Kidney (tissue), 13 donors: ENCODE measurements at regions not wholly inside any gene's neighbourhood (a gene's known extent, or its start where the extent isn't known, plus 50 kb on each side); places are given as distances from the start of the nearest gene placed in this dataset.

Experiments used
- DNase-seq, 5 donors: peaks; one replicate each; pipeline ENCODE4 v3.0.0-alpha.2; 2013 to 2020
- FAIRE-seq: peaks from 2 replicates; lab custom pipeline; 2012; peaks lifted over from hg19 to GRCh38; lab: Jason Lieb, UNC
- H3K27ac ChIP-seq, 2 donors: one replicate each; pipeline ENCODE4 v1.7.0; 2013; ENCODE audit warnings: low read depth in 2 of 2, low read length in 2 of 2, inconsistent platforms in 1 of 2
- H3K27me3 ChIP-seq: one replicate; pipeline ENCODE4 v1.7.1; 2013; ENCODE audit warnings: low read length, inconsistent platforms; ENCODE audit not compliant: control insufficient read depth, insufficient read depth
- H3K36me3 ChIP-seq, 3 donors: one replicate each; pipeline versions ENCODE4 v1.7.0 to v1.7.1; 2013; ENCODE audit warnings: low read length in 3 of 3, control low read depth in 1 of 3, inconsistent platforms in 1 of 3; ENCODE audit not compliant: insufficient read depth in 3 of 3, control insufficient read depth in 2 of 3
- H3K4me1 ChIP-seq, 3 donors: one replicate each; pipeline versions ENCODE4 v1.7.0 to v1.7.1; 2013; ENCODE audit warnings: low read length in 3 of 3, inconsistent platforms in 1 of 3, low read depth in 1 of 3; ENCODE audit not compliant: control insufficient read depth in 2 of 3, insufficient read depth in 2 of 3
- H3K4me3 ChIP-seq, 3 donors: one replicate each; pipeline versions ENCODE4 v1.7.0 to v1.8.1; 2013; ENCODE audit warnings: low read length in 3 of 3, control low read depth in 1 of 3, inconsistent platforms in 1 of 3
- H3K9ac ChIP-seq, 3 donors: one replicate each; pipeline versions ENCODE4 v1.7.0 to v1.7.1; 2013; ENCODE audit warnings: low read length in 3 of 3, control low read depth in 1 of 3, inconsistent platforms in 1 of 3
- H3K9me3 ChIP-seq, 3 donors: one replicate each; pipeline versions ENCODE4 v1.7.0 to v1.7.1; 2013; ENCODE audit warnings: low read length in 3 of 3, control low read depth in 1 of 3, inconsistent platforms in 1 of 3; ENCODE audit not compliant: control insufficient read depth in 2 of 3, insufficient read depth in 1 of 3
- intact Hi-C: fragments of 100-400 bp; cut with DNase I; formaldehyde crosslinking; loops from one replicate; pipeline ENCODE4 v1.11.1; 2022
- TF ChIP-seq, protein P1 (sequence below): IDR thresholded peaks from 3 replicates; pipeline ENCODE4 v1.5.1; 2012; ENCODE audit warnings: mild to moderate bottlenecking, moderate library complexity, borderline replicate concordance; ENCODE audit not compliant: insufficient read depth; ENCODE audit errors: extremely low read depth
- donor health status: control.
- donor health status: control.
- donor health status: control.
- donor health status: control.
- donor health status: control.
- donor health status: DM: yes; HTN: yes; CAD: no.
- donor health status: Normal renal cell carcinoma (clear cell type).

DNA sequence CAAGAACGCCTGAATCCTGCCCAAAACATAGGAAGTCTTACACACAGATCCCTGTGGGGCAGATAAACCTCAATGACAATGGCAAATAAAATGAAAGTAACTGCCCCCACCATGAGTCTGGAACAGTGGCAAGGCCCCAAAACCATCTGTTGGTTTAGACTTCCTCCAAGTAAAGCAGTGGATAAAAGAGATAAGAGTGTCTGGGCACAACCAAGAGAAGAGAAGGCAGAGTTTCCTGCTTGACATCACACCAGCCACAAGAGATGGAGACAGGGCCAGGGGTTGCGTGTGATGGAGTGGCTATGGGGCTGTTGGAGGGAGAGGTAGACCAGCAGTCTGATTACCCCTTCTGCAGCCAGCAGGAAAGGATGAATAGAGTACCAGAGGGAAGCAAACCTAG is 212.1 kb upstream of the POU3F3 start:
- intact Hi-C loops, result no loop called here
- Histone ChIP-seq H3K36me3 (no peaks in the 10 kb centered on the region), H3K4me1 (no peaks in the 10 kb centered on the region), H3K4me3 (no peak overlapping the region), H3K9me3 (no peaks in the 10 kb centered on the region), H3K9ac (no peak overlapping the region), H3K27me3 (no peaks in the 10 kb centered on the region), H3K27ac (no peak overlapping the region)
- TF ChIP-seq, protein P1, sequence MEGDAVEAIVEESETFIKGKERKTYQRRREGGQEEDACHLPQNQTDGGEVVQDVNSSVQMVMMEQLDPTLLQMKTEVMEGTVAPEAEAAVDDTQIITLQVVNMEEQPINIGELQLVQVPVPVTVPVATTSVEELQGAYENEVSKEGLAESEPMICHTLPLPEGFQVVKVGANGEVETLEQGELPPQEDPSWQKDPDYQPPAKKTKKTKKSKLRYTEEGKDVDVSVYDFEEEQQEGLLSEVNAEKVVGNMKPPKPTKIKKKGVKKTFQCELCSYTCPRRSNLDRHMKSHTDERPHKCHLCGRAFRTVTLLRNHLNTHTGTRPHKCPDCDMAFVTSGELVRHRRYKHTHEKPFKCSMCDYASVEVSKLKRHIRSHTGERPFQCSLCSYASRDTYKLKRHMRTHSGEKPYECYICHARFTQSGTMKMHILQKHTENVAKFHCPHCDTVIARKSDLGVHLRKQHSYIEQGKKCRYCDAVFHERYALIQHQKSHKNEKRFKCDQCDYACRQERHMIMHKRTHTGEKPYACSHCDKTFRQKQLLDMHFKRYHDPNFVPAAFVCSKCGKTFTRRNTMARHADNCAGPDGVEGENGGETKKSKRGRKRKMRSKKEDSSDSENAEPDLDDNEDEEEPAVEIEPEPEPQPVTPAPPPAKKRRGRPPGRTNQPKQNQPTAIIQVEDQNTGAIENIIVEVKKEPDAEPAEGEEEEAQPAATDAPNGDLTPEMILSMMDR, result no peak
- DNase-seq, result no peak
- no peak for FAIRE-seq

DNA sequence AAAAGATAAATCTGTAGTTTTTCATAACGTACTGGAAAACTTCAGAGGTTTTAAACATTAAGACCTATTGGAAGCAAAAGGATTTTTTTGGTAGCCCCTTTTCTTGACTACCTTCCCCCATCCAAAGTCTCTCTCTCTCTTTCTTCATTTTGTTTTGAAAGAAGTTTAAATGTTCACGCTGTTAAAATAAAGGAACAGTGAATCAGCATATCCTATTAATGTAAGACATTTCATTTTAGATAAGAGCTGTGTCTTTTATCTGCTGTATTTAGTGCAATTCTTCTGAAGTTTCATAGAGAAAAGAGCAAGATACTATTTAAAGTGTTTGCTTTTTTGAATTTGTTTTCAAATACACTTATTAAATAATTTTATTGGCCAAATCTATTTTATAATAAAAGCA is 205.5 kb upstream of the POU3F3 start:
- intact Hi-C loops, result no loop called here
- FAIRE-seq, result no peak
- no peak overlapping the region for H3K4me3 ChIP-seq

DNA sequence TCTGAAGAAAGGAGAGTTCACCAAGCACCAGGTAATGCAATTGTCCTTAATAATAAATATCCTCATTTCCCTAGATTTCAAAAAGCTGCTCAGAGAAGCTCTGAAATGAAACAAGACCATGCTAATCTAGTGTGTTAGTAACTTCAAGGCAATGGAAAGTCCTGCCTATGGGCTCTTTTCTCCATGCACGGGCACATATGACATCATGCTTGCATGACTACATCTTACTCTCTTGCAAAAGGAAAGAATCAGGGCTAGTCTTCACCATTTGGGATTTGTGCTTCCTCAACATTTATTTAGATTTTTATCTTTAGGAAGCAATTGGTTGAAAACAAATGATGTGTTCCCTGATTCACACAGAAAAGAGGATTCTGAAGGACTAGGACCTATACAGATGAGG is 204.0 kb upstream of the POU3F3 start:
- no peak for DNase-seq
- TF ChIP-seq, protein P1, result no peak
- H3K4me3 ChIP-seq, result no peak overlapping the region
- no peaks in the 10 kb centered on the region for H3K9me3 ChIP-seq
- no peaks in the 10 kb centered on the region for H3K36me3 ChIP-seq
- no peaks in the 10 kb centered on the region for H3K4me1 ChIP-seq
- no peak for FAIRE-seq
- H3K9ac ChIP-seq, result no peak overlapping the region
- intact Hi-C loops, result no loop called here
- H3K27me3 ChIP-seq, result no peaks in the 10 kb centered on the region
- H3K27ac ChIP-seq, result no peak overlapping the region

More for the DNA sequence above, 205.5 kb upstream of the POU3F3 start:
- no peaks in the 10 kb centered on the region for H3K9me3 ChIP-seq
- no peaks in the 10 kb centered on the region for H3K36me3 ChIP-seq
- no peak overlapping the region for H3K27ac ChIP-seq
- TF ChIP-seq, protein P1, result no peak
- no peak for DNase-seq
- H3K9ac ChIP-seq, result no peak overlapping the region
- H3K27me3 ChIP-seq, result no peaks in the 10 kb centered on the region
- no peaks in the 10 kb centered on the region for H3K4me1 ChIP-seq

DNA sequence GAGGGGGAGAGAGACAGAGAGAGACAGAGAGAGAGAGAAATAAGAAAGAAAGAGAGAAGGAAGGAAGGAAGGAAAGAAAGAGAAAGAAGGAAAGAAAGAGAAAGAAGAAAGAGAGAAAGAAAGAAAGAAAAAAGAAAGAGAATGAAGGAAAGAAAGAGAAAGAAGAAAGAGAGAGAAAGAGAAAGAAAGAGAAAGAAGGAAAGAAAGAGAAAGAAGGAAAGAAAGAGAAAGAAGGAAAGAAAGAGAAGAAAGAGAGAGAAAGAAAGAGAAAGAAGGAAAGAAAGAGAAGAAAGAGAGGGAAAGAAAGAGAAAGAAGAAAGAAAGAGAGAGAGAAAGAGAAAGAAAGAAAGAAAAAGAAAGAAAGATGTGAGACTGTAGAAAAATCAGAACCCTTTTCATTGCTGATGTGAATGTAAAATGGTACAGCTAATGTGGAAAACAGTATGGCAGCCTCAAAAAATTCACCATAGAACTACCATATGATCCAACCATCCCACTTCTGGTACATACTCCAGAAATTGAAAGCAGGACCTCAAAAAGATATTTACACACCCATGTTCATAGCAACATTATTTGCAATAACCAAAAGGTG is 203.4 kb upstream of the POU3F3 start:
- no peak overlapping the region for H3K27ac ChIP-seq
- intact Hi-C loops, result no loop called here
- H3K36me3 ChIP-seq, result no peaks in the 10 kb centered on the region
- no peak for FAIRE-seq
- no peaks in the 10 kb centered on the region for H3K27me3 ChIP-seq
- no peak overlapping the region for H3K9ac ChIP-seq
- H3K4me1 ChIP-seq, result no peaks in the 10 kb centered on the region
- TF ChIP-seq, protein P1, result no peak
- no peaks in the 10 kb centered on the region for H3K9me3 ChIP-seq
- DNase-seq, result no peak
- H3K4me3 ChIP-seq, result no peak overlapping the region
